HEK293 (cell line): ENCODE measurements at regions not wholly inside any gene's neighbourhood (a gene's known extent, or its start where the extent isn't known, plus 50 kb on each side); places are given as distances from the start of the nearest gene placed in this dataset.

Experiments
- CTCF ChIP-seq: fragments of 450-650 bp; formaldehyde crosslinking; IDR thresholded peaks from 2 replicates; pipeline ENCODE4 v1.5.1; 2016; ENCODE audit warnings: missing biosample characterization, missing genetic modification characterization
- EGR2 ChIP-seq: fragments of 450-650 bp; formaldehyde crosslinking; IDR thresholded peaks from 2 replicates; pipeline ENCODE4 v1.5.1; 2016; ENCODE audit warnings: low read depth, missing biosample characterization, missing genetic modification characterization
- GLI2 ChIP-seq: fragments of 450-650 bp; formaldehyde crosslinking; IDR thresholded peaks from 2 replicates; pipeline ENCODE4; 2017; ENCODE audit warnings: missing biosample characterization, missing genetic modification characterization, low read depth, borderline replicate concordance
- HOXA7 ChIP-seq: sonication (generic); formaldehyde crosslinking; IDR thresholded peaks from 2 replicates; pipeline ENCODE4 v1.8.1; 2022; ENCODE audit warnings: missing genetic modification reagents, borderline replicate concordance
- SCRT1 ChIP-seq: fragments of 450-650 bp; formaldehyde crosslinking; IDR thresholded peaks from 2 replicates; pipeline ENCODE4 v1.5.1; 2016; ENCODE audit warnings: missing biosample characterization, missing genetic modification characterization, borderline replicate concordance
- SP2 ChIP-seq: fragments of 450-650 bp; formaldehyde crosslinking; IDR thresholded peaks from 2 replicates; pipeline ENCODE4 v1.5.1; 2016; ENCODE audit warnings: missing biosample characterization, missing genetic modification characterization
- ZFP3 ChIP-seq: fragments of 450-650 bp; formaldehyde crosslinking; IDR thresholded peaks from 2 replicates; pipeline ENCODE4 v1.5.1; 2016; ENCODE audit warnings: low read depth, missing biosample characterization, missing genetic modification characterization
- ZNF138 ChIP-seq: fragments of 450-650 bp; formaldehyde crosslinking; IDR thresholded peaks from 2 replicates; pipeline ENCODE4 v1.5.1; 2016; ENCODE audit warnings: missing biosample characterization, missing genetic modification characterization, borderline replicate concordance
- ZNF366 ChIP-seq: fragments of 450-650 bp; formaldehyde crosslinking; conservative IDR thresholded peaks from 2 replicates; pipeline ENCODE4 v1.5.1; 2016; ENCODE audit warnings: missing biosample characterization, missing genetic modification characterization
- ZNF404 ChIP-seq: fragments of 450-650 bp; formaldehyde crosslinking; IDR thresholded peaks from 2 replicates; pipeline ENCODE4 v1.5.1; 2017; ENCODE audit warnings: missing biosample characterization, missing genetic modification characterization
- ZNF791 ChIP-seq: fragments of 450-650 bp; formaldehyde crosslinking; IDR thresholded peaks from 2 replicates; pipeline ENCODE4 v1.5.1; 2016; ENCODE audit warnings: missing biosample characterization, missing genetic modification characterization
- TF ChIP-seq, protein P1 (sequence below): fragments of 450-650 bp; formaldehyde crosslinking; IDR thresholded peaks from 2 replicates; pipeline ENCODE4 v1.5.1; 2016; ENCODE audit warnings: missing biosample characterization, missing genetic modification characterization
- TF ChIP-seq, protein P2 (sequence below): fragments of 450-650 bp; formaldehyde crosslinking; IDR thresholded peaks from 2 replicates; pipeline ENCODE4 v1.5.1; 2016; ENCODE audit warnings: missing biosample characterization, missing genetic modification characterization
- TF ChIP-seq, protein P3 (sequence below): fragments of 450-650 bp; formaldehyde crosslinking; IDR thresholded peaks from 2 replicates; pipeline ENCODE4 v1.5.1; 2016; ENCODE audit warnings: missing biosample characterization, missing genetic modification characterization

DNA sequence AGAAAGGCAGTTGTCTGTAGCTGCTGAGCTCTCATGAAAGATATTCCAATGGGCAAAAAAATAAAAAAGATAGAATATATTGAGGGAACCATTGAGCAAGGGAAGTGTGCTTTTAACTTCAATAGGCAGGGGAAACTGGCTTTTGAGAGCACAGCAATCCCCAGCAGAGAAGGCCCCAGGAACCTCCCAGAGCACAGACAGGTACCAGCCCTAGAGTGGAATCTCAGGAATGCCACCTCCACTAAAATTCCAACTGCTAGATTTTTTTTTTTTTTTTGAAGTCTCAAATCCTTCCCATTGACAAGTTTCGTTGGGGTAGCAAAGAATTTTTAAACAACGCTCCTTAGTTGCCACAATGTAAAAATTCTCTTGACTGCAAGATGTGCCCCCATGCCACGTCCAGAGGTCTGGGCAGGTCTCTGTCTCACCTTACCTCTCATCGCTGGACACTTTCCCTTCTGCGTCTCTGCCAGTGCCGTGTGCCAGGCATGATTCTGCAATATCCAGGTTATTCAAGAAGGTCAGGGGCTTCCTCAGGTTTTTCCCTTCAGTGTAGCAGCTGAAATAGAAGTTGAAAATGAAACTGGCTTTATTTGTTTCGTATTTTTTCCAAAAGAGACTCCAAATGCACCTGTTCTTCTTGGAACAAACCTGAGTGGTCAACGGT lies 64.2 kb upstream of the IRX1 start:
- no peak for TF ChIP-seq EGR2
- no peak for TF ChIP-seq ZNF791 (tag by site-specific recombination)
- no peak for TF ChIP-seq CTCF
- TF ChIP-seq, protein P1, sequence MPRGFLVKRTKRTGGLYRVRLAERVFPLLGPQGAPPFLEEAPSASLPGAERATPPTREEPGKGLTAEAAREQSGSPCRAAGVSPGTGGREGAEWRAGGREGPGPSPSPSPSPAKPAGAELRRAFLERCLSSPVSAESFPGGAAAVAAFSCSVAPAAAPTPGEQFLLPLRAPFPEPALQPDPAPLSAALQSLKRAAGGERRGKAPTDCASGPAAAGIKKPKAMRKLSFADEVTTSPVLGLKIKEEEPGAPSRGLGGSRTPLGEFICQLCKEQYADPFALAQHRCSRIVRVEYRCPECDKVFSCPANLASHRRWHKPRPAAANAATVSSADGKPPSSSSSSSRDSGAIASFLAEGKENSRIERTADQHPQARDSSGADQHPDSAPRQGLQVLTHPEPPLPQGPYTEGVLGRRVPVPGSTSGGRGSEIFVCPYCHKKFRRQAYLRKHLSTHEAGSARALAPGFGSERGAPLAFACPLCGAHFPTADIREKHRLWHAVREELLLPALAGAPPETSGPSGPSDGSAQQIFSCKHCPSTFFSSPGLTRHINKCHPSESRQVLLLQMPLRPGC (tag by site-specific recombination), result no peak
- TF ChIP-seq SCRT1 (tag by site-specific recombination), result no peak
- no peak for TF ChIP-seq SP2 (tag by site-specific recombination)
- no peak for TF ChIP-seq ZFP3 (tag by site-specific recombination)
- TF ChIP-seq HOXA7 (CRISPR knock-in tag), result no peak
- TF ChIP-seq ZNF366 (tag by site-specific recombination), result no peak
- TF ChIP-seq GLI2, result no peak
- TF ChIP-seq, protein P2, sequence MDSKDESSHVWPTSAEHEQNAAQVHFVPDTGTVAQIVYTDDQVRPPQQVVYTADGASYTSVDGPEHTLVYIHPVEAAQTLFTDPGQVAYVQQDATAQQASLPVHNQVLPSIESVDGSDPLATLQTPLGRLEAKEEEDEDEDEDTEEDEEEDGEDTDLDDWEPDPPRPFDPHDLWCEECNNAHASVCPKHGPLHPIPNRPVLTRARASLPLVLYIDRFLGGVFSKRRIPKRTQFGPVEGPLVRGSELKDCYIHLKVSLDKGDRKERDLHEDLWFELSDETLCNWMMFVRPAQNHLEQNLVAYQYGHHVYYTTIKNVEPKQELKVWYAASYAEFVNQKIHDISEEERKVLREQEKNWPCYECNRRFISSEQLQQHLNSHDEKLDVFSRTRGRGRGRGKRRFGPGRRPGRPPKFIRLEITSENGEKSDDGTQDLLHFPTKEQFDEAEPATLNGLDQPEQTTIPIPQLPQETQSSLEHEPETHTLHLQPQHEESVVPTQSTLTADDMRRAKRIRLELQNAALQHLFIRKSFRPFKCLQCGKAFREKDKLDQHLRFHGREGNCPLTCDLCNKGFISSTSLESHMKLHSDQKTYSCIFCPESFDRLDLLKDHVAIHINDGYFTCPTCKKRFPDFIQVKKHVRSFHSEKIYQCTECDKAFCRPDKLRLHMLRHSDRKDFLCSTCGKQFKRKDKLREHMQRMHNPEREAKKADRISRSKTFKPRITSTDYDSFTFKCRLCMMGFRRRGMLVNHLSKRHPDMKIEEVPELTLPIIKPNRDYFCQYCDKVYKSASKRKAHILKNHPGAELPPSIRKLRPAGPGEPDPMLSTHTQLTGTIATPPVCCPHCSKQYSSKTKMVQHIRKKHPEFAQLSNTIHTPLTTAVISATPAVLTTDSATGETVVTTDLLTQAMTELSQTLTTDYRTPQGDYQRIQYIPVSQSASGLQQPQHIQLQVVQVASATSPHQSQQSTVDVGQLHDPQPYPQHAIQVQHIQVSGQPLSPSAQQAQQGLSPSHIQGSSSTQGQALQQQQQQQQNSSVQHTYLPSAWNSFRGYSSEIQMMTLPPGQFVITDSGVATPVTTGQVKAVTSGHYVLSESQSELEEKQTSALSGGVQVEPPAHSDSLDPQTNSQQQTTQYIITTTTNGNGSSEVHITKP (tag by site-specific recombination), result no peak
- no peak for TF ChIP-seq ZNF138 (tag by site-specific recombination)
- no peak for TF ChIP-seq ZNF404 (tag by site-specific recombination)
- TF ChIP-seq, protein P3, sequence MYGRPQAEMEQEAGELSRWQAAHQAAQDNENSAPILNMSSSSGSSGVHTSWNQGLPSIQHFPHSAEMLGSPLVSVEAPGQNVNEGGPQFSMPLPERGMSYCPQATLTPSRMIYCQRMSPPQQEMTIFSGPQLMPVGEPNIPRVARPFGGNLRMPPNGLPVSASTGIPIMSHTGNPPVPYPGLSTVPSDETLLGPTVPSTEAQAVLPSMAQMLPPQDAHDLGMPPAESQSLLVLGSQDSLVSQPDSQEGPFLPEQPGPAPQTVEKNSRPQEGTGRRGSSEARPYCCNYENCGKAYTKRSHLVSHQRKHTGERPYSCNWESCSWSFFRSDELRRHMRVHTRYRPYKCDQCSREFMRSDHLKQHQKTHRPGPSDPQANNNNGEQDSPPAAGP (tag by site-specific recombination), result no peak
